Cardiac fibroblast (primary cell): ENCODE measurements at regions not wholly inside any gene's neighbourhood (a gene's known extent, or its start where the extent isn't known, plus 50 kb on each side); places are given as distances from the start of the nearest gene placed in this dataset.
"Not testable (repeated sequence)": the region's sequence is repeated elsewhere in the genome, so short reads cannot be mapped to it uniquely, and the experiment has no call there.

ENCODE experiments used
- DNase-seq, 2 donors: peaks; one replicate each; pipeline versions ENCODE4 v3.0.0 to v3.0.0-alpha.2; 2010; ENCODE audit warnings: low read depth in 2 of 2
- H3K4me3 ChIP-seq, 2 donors: replicated peaks in 1 of 2; 1 replicate in 1 of 2; 2 replicates in 1 of 2; pipeline ENCODE4 v1.5.1; 2011; ENCODE audit warnings: low read depth in 2 of 2, low read length in 2 of 2, mild to moderate bottlenecking in 2 of 2, moderate library complexity in 1 of 2
- CTCF ChIP-seq: IDR thresholded peaks from one replicate; pipeline ENCODE4 v1.5.1; 2011; ENCODE audit warnings: low read depth, mild to moderate bottlenecking, low read length, inconsistent platforms

GRCh38 chr5:25990771-25991170, 1047.6 kb downstream of the CDH9 start:
- TF ChIP-seq CTCF, result no peak
- no peak for DNase-seq

GRCh38 chr5:25979086-25979485, 1059.3 kb downstream of the CDH9 start:
- TF ChIP-seq CTCF, result no peak
- no peak for DNase-seq
- H3K4me3 ChIP-seq, result no peak overlapping the region

More at GRCh38 chr5:25990771-25991170, 1047.6 kb downstream of the CDH9 start:
- no peak overlapping the region for H3K4me3 ChIP-seq

- TF ChIP-seq CTCF, result no peak
- no peak overlapping the region for H3K4me3 ChIP-seq
- no peak for DNase-seq
Measured at GRCh38 chr5:25975885-25976284, 1062.5 kb downstream of the CDH9 start.

- DNase-seq, result no peak
- no peak for TF ChIP-seq CTCF
- H3K4me3 ChIP-seq, result no peak overlapping the region
Measured at GRCh38 chr5:25974451-25974850, 1063.9 kb downstream of the CDH9 start.

GRCh38 chr5:25970906-25971489, 1067.4 kb downstream of the CDH9 start:
- TF ChIP-seq CTCF, result no peak
- no peak for DNase-seq
- no peak overlapping the region for H3K4me3 ChIP-seq

GRCh38 chr5:25969042-25969441, 1069.3 kb downstream of the CDH9 start:
- not testable (repeated sequence) for DNase-seq, H3K4me3 ChIP-seq

- TF ChIP-seq CTCF, result no peak
Measured at GRCh38 chr5:25964009-25964372, 1074.4 kb downstream of the CDH9 start.

More at GRCh38 chr5:25964009-25964372, 1074.4 kb downstream of the CDH9 start:
- no peak for DNase-seq
- H3K4me3 ChIP-seq, result no peak overlapping the region
